ENCODE measurements at regions not wholly inside any gene's neighbourhood (a gene's known extent, or its start where the extent isn't known, plus 50 kb on each side); places are given as distances from the start of the nearest gene placed in this dataset.

GRCh38 chr11:10908215-10908951 lies 50.5 kb upstream of the ZBED5 start:
- no peak for DNase-seq

Data from anterior cingulate cortex (tissue), 58 donors.